Stomach (tissue), 8 donors: ENCODE measurements at regions not wholly inside any gene's neighbourhood (a gene's known extent, or its start where the extent isn't known, plus 50 kb on each side); places are given as distances from the start of the nearest gene placed in this dataset.

Experiments
- DNase-seq, 2 donors: peaks; one replicate each; pipeline versions ENCODE4 v3.0.0 to v3.0.0-alpha.2; 2013 to 2019
- H3K27ac ChIP-seq, 5 donors: fragments of 200-600 bp in 4 of 5; sonication (generic) in 4 of 5; one replicate each; pipeline ENCODE4 v1.5.1; 2013 to 2019; ENCODE audit warnings: mild to moderate bottlenecking in 1 of 5, moderate library complexity in 1 of 5
- H3K27me3 ChIP-seq, 3 donors: fragments of 200-600 bp; sonication (generic); one replicate each; pipeline ENCODE4 v1.5.1; 2017 to 2019; ENCODE audit warnings: mixed run types in 1 of 3
- H3K36me3 ChIP-seq, 4 donors: fragments of 200-600 bp; sonication (generic); 1 replicate in 3 of 4; 2 replicates in 1 of 4; pipeline ENCODE4 v1.5.1; 2016 to 2019
- H3K4me1 ChIP-seq, 4 donors: fragments of 200-600 bp; sonication (generic); one replicate each; pipeline ENCODE4 v1.5.1; 2016 to 2019
- H3K4me3 ChIP-seq, 4 donors: fragments of 200-600 bp; sonication (generic) in 3 of 4; one replicate each; pipeline ENCODE4 v1.5.1; 2016 to 2019; ENCODE audit warnings: mild to moderate bottlenecking in 1 of 4
- H3K9me3 ChIP-seq, 4 donors: fragments of 200-600 bp; sonication (generic); one replicate each; pipeline ENCODE4 v1.5.1; 2016 to 2019
- EP300 ChIP-seq: sonication (generic); formaldehyde crosslinking; IDR thresholded peaks from one replicate; pipeline ENCODE4 v1.6.1; 2017; ENCODE audit warnings: antibody characterized with exemption
- POLR2A ChIP-seq, 4 donors: fragments of 450-650 bp; IDR thresholded peaks; one replicate each; pipeline ENCODE4 v1.6.1; 2016; ENCODE audit warnings: antibody characterized with exemption in 4 of 4, control low read depth in 2 of 4, mild to moderate bottlenecking in 1 of 4, moderate library complexity in 1 of 4
- POLR2AphosphoS5 ChIP-seq, 3 donors: sonication (generic); formaldehyde crosslinking; IDR thresholded peaks; one replicate each; pipeline ENCODE4 v1.6.1; 2016; ENCODE audit warnings: antibody characterized with exemption in 3 of 3
- WGBS, 5 donors: extraction: QIAGEN DNeasy Blood & Tissue Kit in 3 of 5; methylation state at CpG; one replicate each; pipeline versions ENCODE4 v1.1.5 to v1.1.7; 2013 to 2018; 5-methylcytosine and 5-hydroxymethylcytosine counted together
- intact Hi-C: fragments of 100-400 bp; cut with DNase I; formaldehyde crosslinking; loops from one replicate; pipeline ENCODE4 v1.15.1; 2023; ENCODE audit warnings: low total_unique reads
- TF ChIP-seq, protein P1 (sequence below), 7 experiments: fragments of 450-650 bp in 4 of 7; fragments of 200-600 bp in 3 of 7; sonication (generic) in 3 of 7; IDR thresholded peaks; one replicate each; pipeline ENCODE4 v1.5.1; 2016 to 2019; ENCODE audit warnings: antibody characterized with exemption in 7 of 7, control low read depth in 2 of 7, mild to moderate bottlenecking in 1 of 7
- donor health status: healthy with polysubstance abuse.
- donor health status: Bipolar disorder and iron deficiency.
- donor health status: healthy.

DNA sequence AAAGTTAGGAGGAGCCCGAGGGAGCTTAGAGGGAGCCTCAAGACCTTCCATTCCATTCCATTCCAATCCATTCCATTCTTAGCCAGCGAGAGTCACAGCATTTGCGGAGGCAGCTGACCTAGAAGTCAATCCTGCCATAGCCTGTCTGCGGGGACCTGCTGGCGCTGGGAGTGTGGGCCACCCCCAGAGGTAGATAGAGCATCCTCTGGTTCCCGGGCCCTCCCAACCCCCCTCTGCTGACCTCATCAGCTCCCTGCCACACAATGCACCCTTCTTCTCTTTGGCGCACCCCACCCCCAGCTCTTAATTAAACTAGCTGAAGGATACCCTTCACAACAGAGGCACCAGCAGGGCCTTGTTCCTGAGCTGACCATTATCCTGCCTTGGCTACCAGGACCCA is 152.5 kb upstream of the ZMIZ1 start:
- intact Hi-C loops = no loop called here
- WGBS, 5 donors = 86 to 95% (median 90%) methylated on average over 7 of the region's 7 CpGs

DNA sequence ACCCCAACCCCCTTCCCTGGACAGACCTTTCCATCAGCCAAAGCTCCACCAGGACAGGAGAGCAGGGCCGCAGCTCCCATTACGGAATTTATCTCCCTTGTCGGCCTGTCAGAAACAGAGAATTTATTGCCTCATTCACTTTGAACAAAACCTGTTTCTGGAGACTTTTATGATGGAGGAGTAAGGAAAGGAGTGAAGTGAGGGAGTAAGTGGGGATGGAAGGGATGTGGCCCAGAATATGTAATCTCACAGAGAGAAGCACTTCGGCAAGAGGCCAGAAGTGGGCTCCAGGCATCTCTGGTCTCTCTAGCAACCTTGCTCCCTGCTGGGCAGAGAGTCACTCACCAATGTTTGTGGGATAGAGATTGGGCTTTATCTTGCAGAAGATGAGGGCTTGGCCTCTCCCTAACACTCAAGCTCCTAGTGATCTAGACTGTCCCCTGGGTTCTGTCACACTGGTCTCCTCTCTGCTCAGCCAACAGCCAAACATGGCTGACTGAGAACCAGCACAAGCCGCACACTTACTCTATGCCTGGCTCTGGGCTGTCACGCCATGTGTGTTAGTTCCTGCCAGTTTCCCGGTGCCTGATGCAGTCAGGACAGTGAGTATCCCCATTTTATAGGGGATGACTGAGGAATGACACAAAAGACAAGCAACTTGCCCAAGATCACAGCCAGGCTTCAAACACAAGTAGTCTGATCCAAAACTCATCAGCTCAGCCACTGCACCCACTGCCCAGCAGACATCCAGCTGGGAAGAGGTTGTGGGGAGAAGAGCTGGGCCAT is 149.4 kb upstream of the ZMIZ1 start:
- intact Hi-C loops = no loop called here
- no peak overlapping the region for H3K4me3 ChIP-seq
- H3K27me3 ChIP-seq = no peaks in the 10 kb centered on the region
- H3K4me1 ChIP-seq = peaks cover 0 to 14% (median under 1%) of the 10 kb centered on the region in 4 donors
- 94 to 99% (median 94%) methylated on average over 7 of the region's 7 CpGs for WGBS, 5 donors
- no peak overlapping the region for H3K27ac ChIP-seq
- H3K36me3 ChIP-seq = no peaks in the 10 kb centered on the region
- H3K9me3 ChIP-seq = no peaks in the 10 kb centered on the region
- TF ChIP-seq POLR2AphosphoS5 (IDR thresholded peaks at IDR 0.05) (no peak), POLR2A (IDR thresholded peaks at IDR 0.05) (no peak), EP300 (no peak)
- TF ChIP-seq, protein P1, sequence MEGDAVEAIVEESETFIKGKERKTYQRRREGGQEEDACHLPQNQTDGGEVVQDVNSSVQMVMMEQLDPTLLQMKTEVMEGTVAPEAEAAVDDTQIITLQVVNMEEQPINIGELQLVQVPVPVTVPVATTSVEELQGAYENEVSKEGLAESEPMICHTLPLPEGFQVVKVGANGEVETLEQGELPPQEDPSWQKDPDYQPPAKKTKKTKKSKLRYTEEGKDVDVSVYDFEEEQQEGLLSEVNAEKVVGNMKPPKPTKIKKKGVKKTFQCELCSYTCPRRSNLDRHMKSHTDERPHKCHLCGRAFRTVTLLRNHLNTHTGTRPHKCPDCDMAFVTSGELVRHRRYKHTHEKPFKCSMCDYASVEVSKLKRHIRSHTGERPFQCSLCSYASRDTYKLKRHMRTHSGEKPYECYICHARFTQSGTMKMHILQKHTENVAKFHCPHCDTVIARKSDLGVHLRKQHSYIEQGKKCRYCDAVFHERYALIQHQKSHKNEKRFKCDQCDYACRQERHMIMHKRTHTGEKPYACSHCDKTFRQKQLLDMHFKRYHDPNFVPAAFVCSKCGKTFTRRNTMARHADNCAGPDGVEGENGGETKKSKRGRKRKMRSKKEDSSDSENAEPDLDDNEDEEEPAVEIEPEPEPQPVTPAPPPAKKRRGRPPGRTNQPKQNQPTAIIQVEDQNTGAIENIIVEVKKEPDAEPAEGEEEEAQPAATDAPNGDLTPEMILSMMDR (IDR thresholded peaks at IDR 0.05) = no peak
- no peak for DNase-seq

More for the DNA sequence above, 152.5 kb upstream of the ZMIZ1 start:
- H3K27ac ChIP-seq = no peak overlapping the region
- TF ChIP-seq, protein P1 (IDR thresholded peaks at IDR 0.05) = no peak
- TF ChIP-seq POLR2A (IDR thresholded peaks at IDR 0.05) = no peak
- no peak for TF ChIP-seq EP300
- no peak for TF ChIP-seq POLR2AphosphoS5 (IDR thresholded peaks at IDR 0.05)
- no peaks in the 10 kb centered on the region for H3K27me3 ChIP-seq
- H3K36me3 ChIP-seq = no peaks in the 10 kb centered on the region
- H3K4me1 ChIP-seq = peaks cover 6 to 17% (median 13%) of the 10 kb centered on the region in 4 donors
- DNase-seq = no peak
- no peaks in the 10 kb centered on the region for H3K9me3 ChIP-seq
- no peak overlapping the region for H3K4me3 ChIP-seq

DNA sequence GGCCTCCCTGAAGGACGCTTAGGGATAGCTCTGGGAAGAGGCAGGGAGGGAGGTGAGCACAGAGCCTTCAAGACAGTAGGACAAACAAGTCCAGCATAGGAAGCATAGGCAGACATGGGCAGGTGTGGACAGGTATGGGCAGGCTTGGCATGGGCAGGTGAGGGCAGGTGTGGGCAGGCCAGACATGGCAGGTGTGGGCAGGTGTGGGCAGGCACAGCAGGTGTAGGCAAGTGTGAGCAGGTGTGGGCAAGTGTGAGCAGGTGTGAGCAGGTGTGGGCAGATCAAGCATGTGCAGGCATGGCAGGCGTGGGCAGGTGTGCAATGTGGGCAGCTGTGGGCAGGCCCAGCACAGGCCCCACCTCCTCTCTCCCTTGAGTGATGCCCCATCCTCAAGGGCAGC is 148.8 kb upstream of the ZMIZ1 start:
- intact Hi-C loops = no loop called here
- Histone ChIP-seq H3K4me1 (peaks cover 0 to 10% (median under 1%) of the 10 kb centered on the region in 4 donors), H3K9me3 (no peaks in the 10 kb centered on the region), H3K27ac (no peak overlapping the region), H3K27me3 (no peaks in the 10 kb centered on the region), H3K4me3 (no peak overlapping the region), H3K36me3 (no peaks in the 10 kb centered on the region)
- TF ChIP-seq POLR2A (IDR thresholded peaks at IDR 0.05) (no peak), EP300 (no peak), POLR2AphosphoS5 (IDR thresholded peaks at IDR 0.05) (no peak)
- TF ChIP-seq, protein P1 (IDR thresholded peaks at IDR 0.05) = no peak
- 86 to 93% (median 88%) methylated on average over 2 of the region's 2 CpGs for WGBS, 5 donors
- DNase-seq = no peak

DNA sequence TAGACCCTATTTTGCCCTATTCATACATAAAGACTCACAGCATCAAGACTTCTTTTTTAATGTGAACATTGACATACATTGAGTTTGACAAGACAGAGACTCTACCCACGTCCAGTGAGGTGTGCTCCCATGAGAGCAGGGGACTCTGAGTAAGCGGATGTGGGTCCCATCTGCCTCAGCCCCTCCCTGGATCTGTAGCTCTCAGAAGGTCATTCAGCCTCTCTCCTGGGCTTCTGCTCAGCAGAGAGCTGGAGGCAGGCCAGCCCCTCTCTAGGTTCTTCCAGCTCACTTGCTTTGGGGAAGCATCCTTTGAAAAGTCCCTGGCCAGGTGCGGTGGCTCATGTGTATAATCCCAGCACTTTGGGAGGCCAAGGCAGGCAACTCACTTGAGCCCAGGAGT is 146.9 kb upstream of the ZMIZ1 start:
- no peak overlapping the region for H3K4me3 ChIP-seq
- 85 to 94% (median 91%) methylated on average over 3 of the region's 3 CpGs for WGBS, 5 donors
- H3K4me1 ChIP-seq = peaks cover 0 to 10% (median 3%) of the 10 kb centered on the region in 4 donors
- TF ChIP-seq, protein P1 (IDR thresholded peaks at IDR 0.05) = no peak
- TF ChIP-seq POLR2A (IDR thresholded peaks at IDR 0.05) (no peak), EP300 (no peak), POLR2AphosphoS5 (IDR thresholded peaks at IDR 0.05) (no peak)
- intact Hi-C loops = no loop called here
- no peaks in the 10 kb centered on the region for H3K27me3 ChIP-seq
- no peaks in the 10 kb centered on the region for H3K9me3 ChIP-seq
- no peak overlapping the region for H3K27ac ChIP-seq
- no peaks in the 10 kb centered on the region for H3K36me3 ChIP-seq
- no peak for DNase-seq
